ENCODE measurements at regions not wholly inside any gene's neighbourhood (a gene's known extent, or its start where the extent isn't known, plus 50 kb on each side); places are given as distances from the start of the nearest gene placed in this dataset.

DNA sequence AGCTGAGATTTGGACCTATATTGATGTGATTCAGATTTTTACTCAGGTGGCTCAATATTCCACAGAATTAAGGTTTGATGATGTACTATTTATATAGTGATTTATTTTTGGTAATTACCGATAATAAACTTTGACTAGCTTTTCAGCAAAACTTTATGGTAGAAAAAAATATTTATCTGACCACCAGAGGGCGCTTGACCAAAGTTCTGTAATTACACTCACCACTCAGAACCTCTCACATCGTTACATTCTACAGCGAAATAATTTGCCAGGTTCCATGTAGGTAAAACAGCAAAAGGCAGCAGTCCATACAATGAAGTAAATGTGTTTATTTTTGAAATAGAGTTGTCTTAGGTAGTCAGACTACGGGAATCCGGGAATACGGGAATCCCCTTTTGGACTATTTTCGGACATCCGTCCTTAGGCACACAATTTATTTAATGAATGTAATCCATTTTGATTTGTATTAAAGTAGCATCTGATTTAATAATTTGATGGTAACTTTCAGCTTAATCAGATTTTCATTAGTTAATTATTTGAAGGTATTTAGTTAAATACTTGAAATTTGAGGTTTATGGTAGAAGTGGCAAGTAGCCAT is 143.0 kb upstream of the DDHD1 start:
- peak; percentile 9 for DNase-seq
- H3K27me3 Mint-ChIP-seq (ENCODE audit: insufficient read depth), result peaks cover 12% of the 10 kb centered on the region
- H3K9me3 Mint-ChIP-seq, result no peaks in the 10 kb centered on the region; the same call in 1 of the 2 replicates
- TF ChIP-seq, protein P1, sequence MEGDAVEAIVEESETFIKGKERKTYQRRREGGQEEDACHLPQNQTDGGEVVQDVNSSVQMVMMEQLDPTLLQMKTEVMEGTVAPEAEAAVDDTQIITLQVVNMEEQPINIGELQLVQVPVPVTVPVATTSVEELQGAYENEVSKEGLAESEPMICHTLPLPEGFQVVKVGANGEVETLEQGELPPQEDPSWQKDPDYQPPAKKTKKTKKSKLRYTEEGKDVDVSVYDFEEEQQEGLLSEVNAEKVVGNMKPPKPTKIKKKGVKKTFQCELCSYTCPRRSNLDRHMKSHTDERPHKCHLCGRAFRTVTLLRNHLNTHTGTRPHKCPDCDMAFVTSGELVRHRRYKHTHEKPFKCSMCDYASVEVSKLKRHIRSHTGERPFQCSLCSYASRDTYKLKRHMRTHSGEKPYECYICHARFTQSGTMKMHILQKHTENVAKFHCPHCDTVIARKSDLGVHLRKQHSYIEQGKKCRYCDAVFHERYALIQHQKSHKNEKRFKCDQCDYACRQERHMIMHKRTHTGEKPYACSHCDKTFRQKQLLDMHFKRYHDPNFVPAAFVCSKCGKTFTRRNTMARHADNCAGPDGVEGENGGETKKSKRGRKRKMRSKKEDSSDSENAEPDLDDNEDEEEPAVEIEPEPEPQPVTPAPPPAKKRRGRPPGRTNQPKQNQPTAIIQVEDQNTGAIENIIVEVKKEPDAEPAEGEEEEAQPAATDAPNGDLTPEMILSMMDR (IDR thresholded peaks at IDR 0.05), result peak; percentile 95
- H3K4me3 Mint-ChIP-seq, result no peak overlapping the region
- no peaks in the 10 kb centered on the region for H3K4me1 Mint-ChIP-seq (ENCODE audit: low read depth)
- no peaks in the 10 kb centered on the region for H3K36me3 Mint-ChIP-seq (ENCODE audit: low read depth)
- H3K27ac Mint-ChIP-seq, result no peak overlapping the region

- Mint-ChIP-seq H3K27me3 (ENCODE audit: insufficient read depth) (peaks cover 12% of the 10 kb centered on the region), H3K4me1 (ENCODE audit: low read depth) (no peaks in the 10 kb centered on the region), H3K36me3 (ENCODE audit: low read depth) (no peaks in the 10 kb centered on the region), H3K27ac (no peak overlapping the region), H3K9me3 (no peaks in the 10 kb centered on the region), H3K4me3 (no peak overlapping the region)
- TF ChIP-seq, protein P1 (IDR thresholded peaks at IDR 0.05), result no peak
- DNase-seq, result no peak
Measured at GRCh38 chr14:53295372-53295771, 142.2 kb upstream of the DDHD1 start.

- Mint-ChIP-seq H3K27ac (no peak overlapping the region), H3K9me3 (peaks cover 5% of the 10 kb centered on the region; the same call in 1 of the 2 replicates), H3K4me1 (ENCODE audit: low read depth) (no peaks in the 10 kb centered on the region), H3K4me3 (no peak overlapping the region), H3K27me3 (ENCODE audit: insufficient read depth) (peaks cover 7% of the 10 kb centered on the region), H3K36me3 (ENCODE audit: low read depth) (no peaks in the 10 kb centered on the region)
- no peak for DNase-seq
- TF ChIP-seq, protein P1 (IDR thresholded peaks at IDR 0.05), result no peak
Measured at GRCh38 chr14:53286301-53286700, 133.2 kb upstream of the DDHD1 start.

DNA sequence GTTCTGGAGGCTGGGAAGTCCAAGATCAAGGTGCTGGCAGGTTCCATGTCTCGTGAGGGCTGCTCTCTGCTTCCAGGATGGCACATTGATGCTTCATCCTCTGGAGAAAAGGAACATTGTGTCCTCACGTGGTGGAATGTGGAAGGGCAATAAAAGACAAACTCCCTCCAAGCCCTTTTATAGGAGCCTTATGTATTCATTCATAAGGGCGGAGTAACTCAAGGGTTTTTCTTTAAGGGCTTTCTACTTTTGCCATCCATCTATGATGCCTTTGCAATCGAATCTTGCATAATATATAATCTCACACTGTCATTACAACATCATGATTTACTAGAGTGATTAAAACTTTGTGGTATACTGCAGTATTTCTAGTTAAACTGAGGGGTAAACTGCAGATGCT is 132.7 kb upstream of the DDHD1 start:
- TF ChIP-seq, protein P1 (IDR thresholded peaks at IDR 0.05), result no peak
- no peak overlapping the region for H3K27ac Mint-ChIP-seq
- H3K36me3 Mint-ChIP-seq (ENCODE audit: low read depth), result peaks cover 1% of the 10 kb centered on the region; the same call in 1 of the 2 replicates
- H3K4me3 Mint-ChIP-seq, result no peak overlapping the region
- H3K9me3 Mint-ChIP-seq, result peaks cover 7% of the 10 kb centered on the region; the same call in 1 of the 2 replicates
- H3K4me1 Mint-ChIP-seq (ENCODE audit: low read depth), result no peaks in the 10 kb centered on the region
- H3K27me3 Mint-ChIP-seq (ENCODE audit: insufficient read depth), result peaks cover 7% of the 10 kb centered on the region
- no peak for DNase-seq

DNA sequence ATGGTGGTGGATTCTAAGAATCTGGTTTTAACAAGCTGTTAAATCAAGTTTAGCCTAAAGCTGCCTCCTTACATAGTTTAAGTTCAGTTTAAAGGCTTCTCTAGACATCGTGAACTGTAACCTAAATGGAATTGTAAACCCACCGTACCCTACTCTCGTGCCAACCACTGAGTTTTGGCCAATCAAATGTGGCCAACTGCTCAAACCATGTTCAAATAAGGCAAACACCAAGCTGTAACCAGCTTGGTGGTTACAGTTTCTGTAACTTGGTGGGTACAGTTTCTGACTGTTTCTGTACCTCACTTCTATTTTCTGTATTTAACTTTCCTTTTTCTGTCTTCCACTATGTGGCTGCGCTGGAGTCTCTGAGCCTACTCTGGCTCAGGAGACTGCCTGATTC is 131.9 kb upstream of the DDHD1 start:
- H3K27me3 Mint-ChIP-seq (ENCODE audit: insufficient read depth), result peaks cover 7% of the 10 kb centered on the region
- no peak overlapping the region for H3K4me3 Mint-ChIP-seq
- TF ChIP-seq, protein P1 (IDR thresholded peaks at IDR 0.05), result no peak
- DNase-seq, result no peak
- no peaks in the 10 kb centered on the region for H3K4me1 Mint-ChIP-seq (ENCODE audit: low read depth)
- H3K9me3 Mint-ChIP-seq, result peaks cover 11% of the 10 kb centered on the region; the same call in 1 of the 2 replicates
- peaks cover 5% of the 10 kb centered on the region; the same call in 1 of the 2 replicates for H3K36me3 Mint-ChIP-seq (ENCODE audit: low read depth)
- no peak overlapping the region for H3K27ac Mint-ChIP-seq

Measured in HFFc6 (cell line).